ENCODE measurements at regions not wholly inside any gene's neighbourhood (a gene's known extent, or its start where the extent isn't known, plus 50 kb on each side); places are given as distances from the start of the nearest gene placed in this dataset.

GRCh38 chr5:3893975-3894374, 298.3 kb downstream of the IRX1 start:
- Histone ChIP-seq H4K91ac (ENCODE audit: insufficient read length, low read depth, low read length) (no peak overlapping the region), H2AK5ac (ENCODE audit: insufficient read length, low read length) (no peak overlapping the region), H3K27ac (ENCODE audit: insufficient read length, low read depth, low read length) (no peak overlapping the region), H3K27me3 (ENCODE audit: insufficient read depth, low read length) (no peaks in the 10 kb centered on the region), H3K18ac (ENCODE audit: insufficient read length, low read depth, low read length) (no peak overlapping the region), H3K79me1 (ENCODE audit: insufficient read depth, low read depth, low read length, poor library complexity, severe bottlenecking) (no peaks in the 10 kb centered on the region), H3K4me2 (ENCODE audit: insufficient read depth, insufficient read length, low read length) (no peak overlapping the region), H3K9ac (ENCODE audit: extremely low read depth, insufficient read length, low read length) (no peak overlapping the region), H2BK15ac (ENCODE audit: low read depth, low read length) (no peak overlapping the region), H2AFZ (ENCODE audit: low read length) (no peak overlapping the region), H3K23ac (ENCODE audit: insufficient read length, low read depth, low read length) (no peak overlapping the region), H3K14ac (ENCODE audit: insufficient read depth, low read length) (no peak overlapping the region), H2BK12ac (ENCODE audit: insufficient read length, low read depth, low read length) (no peak overlapping the region), H2BK20ac (ENCODE audit: low read depth, low read length, poor library complexity, severe bottlenecking) (no peak overlapping the region), H3T11ph (ENCODE audit: low read length) (no peak overlapping the region), H4K20me1 (ENCODE audit: control insufficient read depth, insufficient read depth, insufficient read length) (no peaks in the 10 kb centered on the region), H3K56ac (ENCODE audit: insufficient read length, low read depth, low read length) (no peak overlapping the region), H2BK5ac (ENCODE audit: insufficient read length, low read length) (no peak overlapping the region), H3K4ac (ENCODE audit: low read depth, low read length) (no peak overlapping the region), H4K5ac (ENCODE audit: insufficient read length, low read depth, low read length) (no peak overlapping the region), H3K4me1 (ENCODE audit: insufficient read depth, low read length) (peaks cover 3% of the 10 kb centered on the region; the same call in 1 of the 2 replicates), H4K8ac (replicated peaks; ENCODE audit: insufficient read length, low read depth, low read length) (no peak overlapping the region), H3K79me2 (ENCODE audit: insufficient read depth, low read length) (no peaks in the 10 kb centered on the region), H2BK120ac (ENCODE audit: low read depth, low read length, poor library complexity, severe bottlenecking) (no peak overlapping the region), H3K9me3 (ENCODE audit: control insufficient read depth, low read depth, low read length) (no peaks in the 10 kb centered on the region), H3K23me2 (ENCODE audit: insufficient read length, low read depth, low read length, poor library complexity, severe bottlenecking) (no peaks in the 10 kb centered on the region)
- Mint-ChIP-seq H3K4me3 (no peak overlapping the region), H3K27me3 (ENCODE audit: low read depth) (peaks cover 25% of the 10 kb centered on the region), H3K27ac (no peak overlapping the region), H3K9me3 (peaks cover 16 to 21% of the 10 kb centered on the region in 2 experiments), H3K36me3 (ENCODE audit: insufficient read depth in 1 of 3, low read depth in 3 of 3) (peaks cover 0 to 13% (median 4%) of the 10 kb centered on the region in 3 experiments; a peak in 4 of 7 replicates), H3K4me1 (peaks cover 14 to 25% of the 10 kb centered on the region in 2 experiments)
- no CpG with 5 or more reads among the region's 1 CpG for WGBS (ENCODE audit: extremely low coverage, insufficient read length, low lambda C conversion rate)
- TF ChIP-seq CTCF (conservative IDR thresholded peaks at IDR 0.05): no peak
- no peak for DNase-seq

Measured in H9 (cell line).